WERI-Rb-1 (cell line): ENCODE measurements at regions not wholly inside any gene's neighbourhood (a gene's known extent, or its start where the extent isn't known, plus 50 kb on each side); places are given as distances from the start of the nearest gene placed in this dataset.

ENCODE experiments used
- DNase-seq: peaks from one replicate; pipeline ENCODE4 v3.0.0-alpha.2; 2020
- H3K27ac ChIP-seq: fragments of 250-450 bp; sonication (Bioruptor Pico); 2 replicates; pipeline ENCODE4 v1.5.1; 2020; ENCODE audit warnings: mild to moderate bottlenecking, moderate library complexity
- H3K27me3 ChIP-seq: fragments of 250-450 bp; sonication (Bioruptor Pico); 2 replicates; pipeline ENCODE4 v1.5.1; 2021; ENCODE audit warnings: mild to moderate bottlenecking, low read depth, moderate library complexity; ENCODE audit not compliant: insufficient read depth, severe bottlenecking
- H3K36me3 ChIP-seq: fragments of 250-450 bp; sonication (Bioruptor Pico); 2 replicates; pipeline ENCODE4 v1.5.1; 2020; ENCODE audit warnings: mild to moderate bottlenecking, moderate library complexity
- H3K4me3 ChIP-seq: 2 replicates; pipeline ENCODE4 v1.5.1; 2011; ENCODE audit warnings: low read depth, mild to moderate bottlenecking, control low read depth, low read length
- H3K9me3 ChIP-seq: fragments of 250-450 bp; sonication (Bioruptor Pico); 2 replicates; pipeline ENCODE4 v1.5.1; 2021; ENCODE audit warnings: mild to moderate bottlenecking, moderate library complexity; ENCODE audit not compliant: severe bottlenecking
- TF ChIP-seq, protein P1 (sequence below): IDR thresholded peaks from 2 replicates; pipeline ENCODE4 v1.5.1; 2011; ENCODE audit warnings: low read depth, mild to moderate bottlenecking, control low read depth, inconsistent platforms, low read length

- H3K27ac ChIP-seq, result no peak overlapping the region
- TF ChIP-seq, protein P1, sequence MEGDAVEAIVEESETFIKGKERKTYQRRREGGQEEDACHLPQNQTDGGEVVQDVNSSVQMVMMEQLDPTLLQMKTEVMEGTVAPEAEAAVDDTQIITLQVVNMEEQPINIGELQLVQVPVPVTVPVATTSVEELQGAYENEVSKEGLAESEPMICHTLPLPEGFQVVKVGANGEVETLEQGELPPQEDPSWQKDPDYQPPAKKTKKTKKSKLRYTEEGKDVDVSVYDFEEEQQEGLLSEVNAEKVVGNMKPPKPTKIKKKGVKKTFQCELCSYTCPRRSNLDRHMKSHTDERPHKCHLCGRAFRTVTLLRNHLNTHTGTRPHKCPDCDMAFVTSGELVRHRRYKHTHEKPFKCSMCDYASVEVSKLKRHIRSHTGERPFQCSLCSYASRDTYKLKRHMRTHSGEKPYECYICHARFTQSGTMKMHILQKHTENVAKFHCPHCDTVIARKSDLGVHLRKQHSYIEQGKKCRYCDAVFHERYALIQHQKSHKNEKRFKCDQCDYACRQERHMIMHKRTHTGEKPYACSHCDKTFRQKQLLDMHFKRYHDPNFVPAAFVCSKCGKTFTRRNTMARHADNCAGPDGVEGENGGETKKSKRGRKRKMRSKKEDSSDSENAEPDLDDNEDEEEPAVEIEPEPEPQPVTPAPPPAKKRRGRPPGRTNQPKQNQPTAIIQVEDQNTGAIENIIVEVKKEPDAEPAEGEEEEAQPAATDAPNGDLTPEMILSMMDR, result no peak
- no peak for DNase-seq
- no peaks in the 10 kb centered on the region for H3K27me3 ChIP-seq
- H3K9me3 ChIP-seq, result no peaks in the 10 kb centered on the region
- no peak overlapping the region for H3K4me3 ChIP-seq
- H3K36me3 ChIP-seq, result no peaks in the 10 kb centered on the region
Measured at GRCh38 chr5:39506211-39506610, 81.4 kb upstream of the DAB2 start.

DNA sequence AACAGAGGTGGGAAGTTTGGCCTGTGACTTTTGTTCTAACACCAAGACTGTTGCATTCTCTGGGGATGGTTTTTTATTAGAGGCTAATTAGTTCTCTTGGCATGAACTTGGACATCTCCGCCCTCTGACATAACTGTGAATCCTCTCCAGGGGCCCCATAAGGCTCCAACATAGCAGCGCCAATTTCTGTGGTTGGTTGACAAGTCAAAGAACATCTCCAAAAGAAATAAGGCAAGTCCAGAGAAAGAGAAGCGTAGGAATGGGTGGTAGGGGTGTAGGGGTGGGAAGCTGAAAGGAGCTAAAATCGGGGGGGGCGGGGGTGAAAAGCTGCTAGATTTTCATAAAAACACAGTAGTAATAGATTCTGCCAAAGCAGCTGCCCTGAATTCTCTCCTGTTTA, 81.0 kb upstream of the DAB2 start:
- no peak overlapping the region for H3K27ac ChIP-seq
- no peaks in the 10 kb centered on the region for H3K9me3 ChIP-seq
- no peaks in the 10 kb centered on the region for H3K27me3 ChIP-seq
- no peak overlapping the region for H3K4me3 ChIP-seq
- no peaks in the 10 kb centered on the region for H3K36me3 ChIP-seq
- TF ChIP-seq, protein P1, result no peak
- no peak for DNase-seq

- TF ChIP-seq, protein P1, result no peak
- H3K27ac ChIP-seq, result no peak overlapping the region
- H3K27me3 ChIP-seq, result no peaks in the 10 kb centered on the region
- no peaks in the 10 kb centered on the region for H3K36me3 ChIP-seq
- no peak for DNase-seq
- no peaks in the 10 kb centered on the region for H3K9me3 ChIP-seq
- H3K4me3 ChIP-seq, result no peak overlapping the region
Measured at GRCh38 chr5:39505363-39505762, 80.6 kb upstream of the DAB2 start.

DNA sequence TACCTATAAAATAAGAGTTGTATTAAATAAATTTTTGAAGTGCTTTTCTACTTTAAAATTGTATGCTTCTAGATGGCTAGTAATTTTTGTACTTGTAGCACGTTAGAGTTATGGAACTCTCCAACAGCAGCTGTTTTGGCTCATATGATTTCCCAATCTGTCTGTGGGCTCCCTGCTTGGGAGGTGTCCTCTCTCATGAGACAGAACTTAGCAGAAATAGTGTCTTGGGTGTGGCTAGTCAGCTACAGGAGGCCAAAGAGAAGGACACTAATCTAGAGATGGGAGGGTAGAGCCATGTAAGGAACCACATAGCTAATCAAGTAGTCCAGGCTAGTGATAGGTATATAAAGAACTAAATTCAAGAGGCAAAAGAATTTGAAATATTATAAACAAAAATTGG, 78.4 kb upstream of the DAB2 start:
- Histone ChIP-seq H3K27me3 (no peaks in the 10 kb centered on the region), H3K4me3 (no peak overlapping the region), H3K9me3 (no peaks in the 10 kb centered on the region), H3K27ac (no peak overlapping the region), H3K36me3 (no peaks in the 10 kb centered on the region)
- TF ChIP-seq, protein P1, result no peak
- no peak for DNase-seq

GRCh38 chr5:39502704-39503103, 77.9 kb upstream of the DAB2 start:
- no peaks in the 10 kb centered on the region for H3K27me3 ChIP-seq
- TF ChIP-seq, protein P1, result no peak
- H3K9me3 ChIP-seq, result no peaks in the 10 kb centered on the region
- H3K27ac ChIP-seq, result no peak overlapping the region
- no peak for DNase-seq
- H3K36me3 ChIP-seq, result no peaks in the 10 kb centered on the region
- no peak overlapping the region for H3K4me3 ChIP-seq

GRCh38 chr5:39501397-39501796, 76.6 kb upstream of the DAB2 start:
- Histone ChIP-seq H3K36me3 (no peaks in the 10 kb centered on the region), H3K27me3 (no peaks in the 10 kb centered on the region), H3K9me3 (no peaks in the 10 kb centered on the region), H3K27ac (no peak overlapping the region), H3K4me3 (no peak overlapping the region)
- TF ChIP-seq, protein P1, result no peak
- DNase-seq, result no peak
